NB4 (cell line): ENCODE measurements at regions not wholly inside any gene's neighbourhood (a gene's known extent, or its start where the extent isn't known, plus 50 kb on each side); places are given as distances from the start of the nearest gene placed in this dataset.

Source experiments
- MYC ChIP-seq: IDR thresholded peaks from 2 replicates; pipeline ENCODE4 v1.6.1; 2011; ENCODE audit warnings: low read depth, low read length
- POLR2A ChIP-seq: IDR thresholded peaks from 2 replicates; pipeline ENCODE4 v1.6.1; 2011; ENCODE audit warnings: mild to moderate bottlenecking; ENCODE audit not compliant: insufficient read length; ENCODE audit errors: extremely low read depth
- TF ChIP-seq, protein P1 (sequence below): IDR thresholded peaks from one replicate; pipeline ENCODE4 v1.5.1; 2012; ENCODE audit warnings: low read depth, low read length
- TF ChIP-seq, protein P2 (sequence below): IDR thresholded peaks from 2 replicates; pipeline ENCODE4 v1.6.1; 2011; ENCODE audit warnings: low read depth, low read length

DNA sequence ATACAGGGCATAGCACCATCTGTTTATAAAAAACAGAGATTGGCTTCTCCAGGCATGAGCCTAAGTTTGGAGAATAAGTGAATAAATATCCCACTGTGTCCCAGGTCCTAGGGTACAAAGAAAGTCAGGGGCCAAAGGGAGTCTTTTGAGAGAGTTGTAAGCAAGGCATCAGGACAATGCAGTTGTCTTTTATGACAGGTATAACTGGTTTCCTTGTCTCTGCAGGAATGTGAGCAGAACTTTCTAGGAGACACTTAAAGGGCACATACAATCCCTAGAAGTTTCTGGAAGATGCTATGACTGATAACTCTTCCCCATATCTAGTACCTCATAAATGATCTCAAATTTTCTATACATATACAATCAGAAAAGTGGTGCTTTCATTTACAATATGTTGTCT lies 245.6 kb upstream of the RGMB start:
- TF ChIP-seq, protein P1, sequence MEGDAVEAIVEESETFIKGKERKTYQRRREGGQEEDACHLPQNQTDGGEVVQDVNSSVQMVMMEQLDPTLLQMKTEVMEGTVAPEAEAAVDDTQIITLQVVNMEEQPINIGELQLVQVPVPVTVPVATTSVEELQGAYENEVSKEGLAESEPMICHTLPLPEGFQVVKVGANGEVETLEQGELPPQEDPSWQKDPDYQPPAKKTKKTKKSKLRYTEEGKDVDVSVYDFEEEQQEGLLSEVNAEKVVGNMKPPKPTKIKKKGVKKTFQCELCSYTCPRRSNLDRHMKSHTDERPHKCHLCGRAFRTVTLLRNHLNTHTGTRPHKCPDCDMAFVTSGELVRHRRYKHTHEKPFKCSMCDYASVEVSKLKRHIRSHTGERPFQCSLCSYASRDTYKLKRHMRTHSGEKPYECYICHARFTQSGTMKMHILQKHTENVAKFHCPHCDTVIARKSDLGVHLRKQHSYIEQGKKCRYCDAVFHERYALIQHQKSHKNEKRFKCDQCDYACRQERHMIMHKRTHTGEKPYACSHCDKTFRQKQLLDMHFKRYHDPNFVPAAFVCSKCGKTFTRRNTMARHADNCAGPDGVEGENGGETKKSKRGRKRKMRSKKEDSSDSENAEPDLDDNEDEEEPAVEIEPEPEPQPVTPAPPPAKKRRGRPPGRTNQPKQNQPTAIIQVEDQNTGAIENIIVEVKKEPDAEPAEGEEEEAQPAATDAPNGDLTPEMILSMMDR = no peak
- TF ChIP-seq POLR2A (no peak), MYC (no peak)
- TF ChIP-seq, protein P2, sequence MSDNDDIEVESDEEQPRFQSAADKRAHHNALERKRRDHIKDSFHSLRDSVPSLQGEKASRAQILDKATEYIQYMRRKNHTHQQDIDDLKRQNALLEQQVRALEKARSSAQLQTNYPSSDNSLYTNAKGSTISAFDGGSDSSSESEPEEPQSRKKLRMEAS = no peak
